Calu3 (cell line): ENCODE measurements at regions not wholly inside any gene's neighbourhood (a gene's known extent, or its start where the extent isn't known, plus 50 kb on each side); places are given as distances from the start of the nearest gene placed in this dataset.

Experiments used
- BruUV-seq: library from RNA; stranded (reverse); fragments of 400-500 nt; replicated peaks from 2 replicates; lab custom pipeline; 2021; lab: Mats Ljungman, UMichigan
- CTCF ChIA-PET: fragments of 300-600 bp; sonication (Branson Sonifier 250); formaldehyde crosslinking; loops from one replicate; lab custom pipeline; 2022; ENCODE audit warnings: antibody characterized with exemption; lab: Charles Lee
- DNase-seq: peaks from one replicate; pipeline ENCODE4 v3.0.0; 2022
- H3K27ac Mint-ChIP-seq: one replicate; pipeline ENCODE4 v1.8.0; 2022; ENCODE audit warnings: mixed read lengths; ENCODE audit not compliant: unreplicated experiment
- H3K27me3 Mint-ChIP-seq: one replicate; pipeline ENCODE4 v1.8.0; 2022; ENCODE audit warnings: mixed read lengths; ENCODE audit not compliant: unreplicated experiment
- H3K36me3 Mint-ChIP-seq: one replicate; pipeline ENCODE4 v1.8.0; 2022; ENCODE audit warnings: mild to moderate bottlenecking, moderate library complexity, mixed read lengths; ENCODE audit not compliant: insufficient read depth, unreplicated experiment
- H3K4me1 Mint-ChIP-seq: one replicate; pipeline ENCODE4 v1.8.0; 2022; ENCODE audit warnings: mild to moderate bottlenecking, low read depth, mixed read lengths; ENCODE audit not compliant: unreplicated experiment
- H3K4me3 Mint-ChIP-seq: one replicate; pipeline ENCODE4 v1.8.0; 2022; ENCODE audit warnings: mild to moderate bottlenecking, low read depth, moderate library complexity, mixed read lengths; ENCODE audit not compliant: unreplicated experiment
- H3K9me3 Mint-ChIP-seq: one replicate; pipeline ENCODE4 v1.8.0; 2022; ENCODE audit warnings: low read depth, mixed read lengths; ENCODE audit not compliant: unreplicated experiment
- CTCF ChIP-seq: fragments of 200-600 bp; IDR thresholded peaks from one replicate; pipeline ENCODE4 v1.8.0; 2022; ENCODE audit warnings: antibody characterized with exemption; ENCODE audit not compliant: unreplicated experiment
- intact Hi-C: fragments of 100-400 bp; cut with micrococcal nuclease; formaldehyde crosslinking; loops from one replicate; pipeline ENCODE4 v1.10.0; 2022; ENCODE audit not compliant: unreplicated experiment

- H3K27me3 Mint-ChIP-seq: peaks cover 90% of the 10 kb centered on the region
- CTCF ChIA-PET: no interaction called here
- intact Hi-C loops: no loop called here
- no peaks in the 10 kb centered on the region for H3K9me3 Mint-ChIP-seq
- no TSS peak for BruUV-seq
- no peak for DNase-seq
- no peak overlapping the region for H3K27ac Mint-ChIP-seq
- H3K4me1 Mint-ChIP-seq: no peaks in the 10 kb centered on the region
- TF ChIP-seq CTCF: no peak
- H3K36me3 Mint-ChIP-seq: no peaks in the 10 kb centered on the region
- no peak overlapping the region for H3K4me3 Mint-ChIP-seq
These were observed 70.0 kb upstream of the PAX7 start for GRCh38 chr1:18560692-18561091.

GRCh38 chr1:18561967-18562366, 68.7 kb upstream of the PAX7 start:
- no peak overlapping the region for H3K27ac Mint-ChIP-seq

GRCh38 chr1:18564676-18565075, 66.0 kb upstream of the PAX7 start:
- intact Hi-C loops: no loop called here

More at GRCh38 chr1:18561967-18562366, 68.7 kb upstream of the PAX7 start:
- peaks cover 90% of the 10 kb centered on the region for H3K27me3 Mint-ChIP-seq
- CTCF ChIA-PET: interaction anchor here (0.6 to 0.7 kb wide), 2 partner anchors 19 to 974 kb away, joined by 3 to 9 read pairs; no protein-coding TSS in a partner anchor
- no TSS peak for BruUV-seq
- intact Hi-C loops: no loop called here
- H3K4me1 Mint-ChIP-seq: no peaks in the 10 kb centered on the region
- DNase-seq: no peak
- H3K36me3 Mint-ChIP-seq: no peaks in the 10 kb centered on the region
- no peaks in the 10 kb centered on the region for H3K9me3 Mint-ChIP-seq
- H3K4me3 Mint-ChIP-seq: no peak overlapping the region
- TF ChIP-seq CTCF: no peak

GRCh38 chr1:18565321-18565720, 65.3 kb upstream of the PAX7 start:
- no peak overlapping the region for H3K4me3 Mint-ChIP-seq
- CTCF ChIA-PET: interaction anchor here (1.5 kb wide), 1 partner anchor 12 kb away, joined by 3 read pairs; no protein-coding TSS in a partner anchor
- no peak for DNase-seq
- H3K27ac Mint-ChIP-seq: no peak overlapping the region
- H3K36me3 Mint-ChIP-seq: no peaks in the 10 kb centered on the region
- peaks cover 92% of the 10 kb centered on the region for H3K27me3 Mint-ChIP-seq
- no TSS peak for BruUV-seq
- no peak for TF ChIP-seq CTCF
- H3K9me3 Mint-ChIP-seq: peaks cover 3% of the 10 kb centered on the region
- no peaks in the 10 kb centered on the region for H3K4me1 Mint-ChIP-seq
- intact Hi-C loops: no loop called here

More at GRCh38 chr1:18564676-18565075, 66.0 kb upstream of the PAX7 start:
- DNase-seq: no peak
- H3K27ac Mint-ChIP-seq: no peak overlapping the region
- no TSS peak for BruUV-seq
- no peaks in the 10 kb centered on the region for H3K4me1 Mint-ChIP-seq
- no peak overlapping the region for H3K4me3 Mint-ChIP-seq
- H3K36me3 Mint-ChIP-seq: no peaks in the 10 kb centered on the region
- peaks cover 92% of the 10 kb centered on the region for H3K27me3 Mint-ChIP-seq
- peaks cover 3% of the 10 kb centered on the region for H3K9me3 Mint-ChIP-seq
- CTCF ChIA-PET: interaction anchor here (1.5 kb wide), 1 partner anchor 13 kb away, joined by 3 read pairs; no protein-coding TSS in a partner anchor
- no peak for TF ChIP-seq CTCF
